ENCODE measurements at regions not wholly inside any gene's neighbourhood (a gene's known extent, or its start where the extent isn't known, plus 50 kb on each side); places are given as distances from the start of the nearest gene placed in this dataset.

GRCh38 chr1:200301152-200301551 is 108.7 kb downstream of the ZNF281 start:
- TF ChIP-seq CTCF (IDR thresholded peaks at IDR 0.05; ENCODE audit: control extremely low read depth in 1 of 3, insufficient read depth in 1 of 3, low read depth in 1 of 3, low read length in 3 of 3) (no peak), TCF12 (IDR thresholded peaks at IDR 0.05; ENCODE audit: low read depth, low read length) (no peak), TAF1 (IDR thresholded peaks at IDR 0.05; ENCODE audit: low read depth, low read length) (no peak), ZNF274 (IDR thresholded peaks at IDR 0.05; ENCODE audit: borderline replicate concordance, extremely low read depth, low read length) (no peak), MAFK (IDR thresholded peaks at IDR 0.05; ENCODE audit: low read depth, low read length) (no peak), JUND (IDR thresholded peaks at IDR 0.05; ENCODE audit: low read length) (no peak), EZH2 (IDR thresholded peaks at IDR 0.05; ENCODE audit: low read depth, low read length, severe bottlenecking) (no peak), ATF3 (IDR thresholded peaks at IDR 0.05; ENCODE audit: insufficient read depth, low read depth, low read length) (no peak), KDM1A (IDR thresholded peaks at IDR 0.05; ENCODE audit: borderline replicate concordance, low read length) (peak; percentile 36; the same call in 1 of the 2 replicates), ASH2L (IDR thresholded peaks at IDR 0.05; ENCODE audit: low read length) (no peak), CEBPB (IDR thresholded peaks at IDR 0.05; ENCODE audit: low read depth, low read length) (no peak), RNF2 (IDR thresholded peaks at IDR 0.05; ENCODE audit: borderline replicate concordance, low read depth, low read length, missing control alignments, poor library complexity, severe bottlenecking) (no peak), POLR2AphosphoS5 (IDR thresholded peaks at IDR 0.05; ENCODE audit: low read depth, low read length) (no peak)

All from H1 (cell line).